GM21423 (cell line): ENCODE measurements at regions not wholly inside any gene's neighbourhood (a gene's known extent, or its start where the extent isn't known, plus 50 kb on each side); places are given as distances from the start of the nearest gene placed in this dataset.

Experiments used
- ATAC-seq: cut with Tn5 transposase; IDR thresholded peaks from one replicate; pipeline ENCODE4 v1.9.1; 2021; ENCODE audit warnings: mild to moderate bottlenecking, moderate library complexity; ENCODE audit not compliant: unreplicated experiment

DNA sequence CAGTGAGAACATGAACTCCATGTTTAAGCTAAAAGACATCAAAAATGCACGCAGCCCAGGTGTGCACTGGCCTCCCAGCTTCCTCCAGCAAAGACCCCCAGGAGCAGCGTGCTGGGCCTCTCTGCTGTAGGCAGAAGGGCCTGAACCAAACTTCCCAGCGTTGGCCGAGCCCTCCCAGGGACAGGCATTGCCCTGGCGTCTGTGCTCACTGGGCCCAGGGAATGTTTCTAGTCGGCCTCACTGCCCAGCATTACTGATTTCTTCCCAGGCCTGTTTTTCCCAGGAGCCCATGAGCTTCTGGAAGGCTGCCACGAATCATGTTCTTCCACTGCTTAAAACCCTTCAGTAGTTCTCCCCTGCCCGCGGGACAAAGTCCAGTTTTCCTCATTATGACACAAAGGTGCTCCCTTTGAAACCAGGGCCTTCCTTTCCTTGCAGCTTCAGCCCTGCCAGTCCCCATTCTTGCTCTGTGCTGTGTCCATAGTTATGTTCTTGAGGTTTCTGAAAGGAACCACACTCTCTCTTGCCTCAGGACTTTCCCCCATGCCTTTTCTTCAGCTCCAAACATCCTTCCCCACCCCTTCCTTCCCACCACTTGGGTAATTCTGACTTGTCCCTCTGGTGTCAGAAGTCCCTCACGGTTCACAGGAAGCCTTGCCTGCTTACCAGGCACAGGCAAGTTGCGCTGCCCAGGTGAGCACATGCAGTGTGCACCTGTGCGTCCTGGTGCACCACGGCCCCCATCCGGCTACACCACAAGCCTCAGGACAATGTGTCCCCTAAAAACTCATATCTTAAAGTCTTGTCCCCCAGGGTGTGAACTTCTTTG lies 93.4 kb upstream of the ENPP6 start:
- no peak for ATAC-seq

DNA sequence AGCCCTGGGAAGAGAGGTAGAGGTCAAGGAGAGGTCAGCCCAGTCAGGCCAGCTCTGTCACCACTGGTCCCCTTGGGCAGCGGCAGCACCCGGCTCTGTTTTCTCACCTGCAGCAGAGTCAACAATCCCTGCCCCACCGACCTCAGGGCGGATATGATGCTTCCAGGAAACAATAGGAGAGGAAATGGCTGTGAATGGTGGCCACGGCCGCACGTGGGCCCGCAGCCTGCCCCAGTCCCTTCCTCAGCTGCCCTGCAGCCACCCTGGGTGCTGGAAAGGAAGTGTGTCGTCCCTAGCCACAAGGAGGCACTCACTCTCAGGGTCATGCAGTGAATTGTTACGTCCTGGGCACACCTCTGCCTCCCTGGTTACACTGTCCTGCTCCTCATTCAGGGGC lies 92.5 kb upstream of the ENPP6 start:
- no peak for ATAC-seq

DNA sequence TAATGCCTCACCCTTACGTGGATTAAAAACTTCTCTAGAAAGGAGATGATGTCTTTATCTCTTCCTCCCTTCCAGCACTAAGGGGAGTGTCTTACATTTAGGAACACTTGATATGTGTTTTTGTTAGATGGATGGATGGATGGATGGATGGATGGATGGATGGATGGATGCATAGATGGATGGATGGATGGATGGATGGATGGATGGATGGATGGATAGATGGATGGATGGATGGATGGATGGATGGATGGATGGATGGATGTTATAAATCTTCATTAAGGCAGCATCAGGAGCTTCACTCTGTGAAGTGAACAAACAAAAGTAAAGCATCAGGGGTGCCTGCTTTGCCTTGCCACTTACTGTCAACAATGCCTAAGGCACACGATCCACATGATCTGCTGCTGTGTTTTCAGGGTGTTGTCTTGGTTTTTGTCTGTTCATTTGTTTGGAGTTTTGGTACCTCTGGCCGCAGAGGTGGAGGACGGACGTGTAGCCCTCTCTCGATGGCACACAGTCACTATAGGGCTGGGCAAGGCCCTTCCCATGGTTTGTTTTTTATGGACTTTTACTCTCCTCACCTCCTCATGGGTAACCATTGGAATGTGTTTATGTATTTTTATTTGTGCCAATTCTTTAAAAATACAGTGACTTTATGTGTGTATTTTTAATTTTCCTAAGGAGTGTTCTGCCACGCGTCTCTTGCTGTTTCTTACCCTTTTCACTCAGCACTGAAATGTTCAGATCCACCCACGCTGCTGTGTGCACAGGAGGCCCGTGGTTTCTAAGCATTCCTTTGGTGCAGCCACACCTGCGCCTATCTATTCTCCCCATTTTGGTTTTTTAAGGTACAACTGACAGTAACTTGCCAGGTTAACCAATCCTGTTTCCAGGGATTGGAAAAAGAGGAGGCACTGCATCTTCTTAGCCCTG lies 91.8 kb upstream of the ENPP6 start:
- no peak for ATAC-seq

DNA sequence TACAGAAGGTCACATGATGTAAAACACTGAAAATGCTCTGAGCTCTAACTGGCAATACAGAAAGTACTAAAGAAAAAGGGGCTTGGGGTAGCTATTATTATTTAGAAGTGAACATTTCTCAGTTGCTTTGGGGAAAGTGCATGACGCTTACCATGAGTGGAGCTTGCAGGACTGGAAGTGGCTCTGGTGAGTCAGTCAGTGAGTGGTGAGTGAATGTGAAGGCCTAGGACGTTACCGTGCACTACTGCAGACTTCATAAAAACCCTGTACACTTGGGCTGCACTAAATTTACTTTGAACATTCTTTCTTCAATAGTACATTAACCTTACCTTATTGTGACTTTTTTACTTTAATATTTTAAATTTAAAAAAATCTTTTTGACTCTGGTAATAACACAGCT lies 89.3 kb upstream of the ENPP6 start:
- no peak for ATAC-seq

DNA sequence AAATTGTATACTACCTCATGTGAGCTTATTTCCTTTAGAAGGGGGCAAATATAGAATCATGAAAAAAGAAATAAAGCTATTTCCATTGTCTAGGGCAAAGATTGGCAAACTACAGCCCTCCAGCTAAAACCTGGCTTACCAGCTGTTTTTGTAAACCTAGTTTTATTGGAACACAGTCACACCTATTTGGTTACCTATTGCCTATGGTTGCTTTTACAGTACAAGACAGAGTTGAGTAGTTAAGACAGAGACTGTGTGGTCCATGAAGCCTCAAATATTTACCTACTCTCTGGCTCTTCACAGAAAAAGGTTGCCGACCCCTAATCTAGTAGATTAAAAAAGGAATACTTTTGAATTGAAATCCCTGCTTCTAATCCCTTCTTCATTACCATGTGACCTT lies 88.8 kb upstream of the ENPP6 start:
- ATAC-seq = no peak

DNA sequence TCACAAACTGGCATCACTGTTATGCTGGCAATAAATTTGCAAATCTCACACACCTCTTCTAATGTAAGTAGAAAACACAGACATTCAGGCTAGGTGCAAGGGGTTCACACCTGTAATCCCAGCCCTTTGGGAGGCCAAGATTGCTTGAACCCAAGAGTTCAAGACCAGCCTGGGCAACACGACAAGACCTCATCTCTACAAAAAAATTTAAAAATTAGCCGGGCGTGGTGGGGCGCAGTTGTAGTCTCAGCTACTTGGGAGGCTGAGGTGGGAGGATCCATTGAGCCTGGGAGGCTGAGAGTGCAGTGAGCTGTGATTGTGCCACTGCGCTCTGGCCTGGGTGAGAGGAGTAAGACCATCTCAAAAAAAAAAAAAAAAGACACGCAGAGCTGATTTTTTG lies 83.1 kb upstream of the ENPP6 start:
- ATAC-seq = no peak

DNA sequence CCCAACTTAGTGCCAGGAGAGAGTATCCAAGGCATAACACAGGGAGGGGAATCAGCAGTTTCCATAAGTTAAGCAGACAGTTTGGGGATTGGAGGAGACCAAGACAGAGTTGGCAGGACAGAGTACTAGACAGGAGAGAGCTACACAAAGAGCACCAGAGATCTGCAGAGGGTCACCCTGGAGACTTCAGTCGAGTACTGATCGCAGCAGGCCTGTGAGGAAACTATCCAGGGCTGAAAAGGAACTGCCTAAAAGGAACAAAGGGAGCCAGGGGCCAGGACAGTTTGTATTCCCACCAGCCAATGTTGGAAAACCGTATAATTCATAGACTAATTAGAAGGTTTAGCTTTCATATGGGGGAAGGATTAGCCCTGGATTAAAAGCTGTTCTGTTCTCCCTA lies 80.6 kb upstream of the ENPP6 start:
- no peak for ATAC-seq

DNA sequence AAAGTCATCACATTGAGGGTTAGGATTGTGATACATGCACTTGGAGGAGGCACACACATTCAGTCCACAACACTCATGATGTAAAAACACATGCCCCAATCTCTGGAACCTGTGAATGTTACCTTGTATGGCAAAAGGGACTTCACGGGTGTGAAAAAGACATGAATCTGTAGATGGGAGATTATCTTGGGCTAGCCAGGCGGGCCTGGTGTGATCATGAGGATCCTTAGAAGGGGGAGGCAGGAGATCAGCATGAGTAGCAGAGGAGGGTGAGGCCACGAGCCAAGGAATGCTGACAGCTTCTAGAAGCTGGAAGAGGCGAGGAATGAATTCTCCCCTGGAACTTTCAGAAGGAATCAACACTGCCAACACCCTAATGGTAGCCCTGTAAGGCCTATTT lies 77.5 kb upstream of the ENPP6 start:
- ATAC-seq = no peak

DNA sequence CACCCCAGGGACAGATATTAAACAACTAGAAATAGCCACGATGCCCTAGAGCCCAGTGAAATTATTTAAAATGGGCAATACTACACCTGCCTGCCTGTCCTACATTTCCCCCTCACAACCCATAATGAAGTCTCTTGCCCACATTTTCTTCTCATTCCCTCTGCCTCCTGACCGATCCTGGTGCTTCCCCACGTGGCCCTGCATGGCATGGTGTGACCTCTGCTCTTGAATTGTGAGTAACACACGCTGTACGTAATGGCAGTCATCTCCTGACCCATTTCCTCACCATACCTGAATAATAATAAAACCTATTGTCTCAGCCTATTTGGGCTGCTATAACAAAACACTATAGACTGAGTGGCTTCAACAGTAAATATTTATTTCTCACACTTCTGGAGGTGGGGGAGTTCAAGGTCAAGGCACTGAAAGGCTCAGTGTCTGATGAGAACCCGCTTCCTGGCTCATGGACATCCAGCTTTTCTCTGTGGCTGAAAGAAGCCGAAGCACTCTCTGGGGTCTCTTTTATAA lies 77.0 kb upstream of the ENPP6 start:
- ATAC-seq = no peak

DNA sequence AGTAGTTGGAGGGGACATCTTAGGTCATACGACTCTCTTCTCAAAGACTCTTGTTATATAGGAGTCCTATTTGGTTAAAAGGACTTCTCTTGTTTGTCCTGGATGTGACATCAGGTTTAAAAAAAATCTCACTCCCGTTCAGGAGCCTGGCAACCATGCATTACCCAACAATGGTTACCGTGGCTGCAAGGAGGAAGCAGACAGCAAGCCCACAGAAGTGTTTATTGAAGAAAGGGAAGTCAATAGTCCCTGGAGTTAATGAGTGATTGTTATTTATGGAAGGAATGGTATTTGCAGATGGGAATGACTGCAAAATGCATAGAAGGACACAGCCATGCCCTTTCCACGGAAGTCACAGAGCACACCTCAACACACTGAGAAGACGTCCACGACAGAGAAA lies 75.9 kb upstream of the ENPP6 start:
- ATAC-seq = no peak

DNA sequence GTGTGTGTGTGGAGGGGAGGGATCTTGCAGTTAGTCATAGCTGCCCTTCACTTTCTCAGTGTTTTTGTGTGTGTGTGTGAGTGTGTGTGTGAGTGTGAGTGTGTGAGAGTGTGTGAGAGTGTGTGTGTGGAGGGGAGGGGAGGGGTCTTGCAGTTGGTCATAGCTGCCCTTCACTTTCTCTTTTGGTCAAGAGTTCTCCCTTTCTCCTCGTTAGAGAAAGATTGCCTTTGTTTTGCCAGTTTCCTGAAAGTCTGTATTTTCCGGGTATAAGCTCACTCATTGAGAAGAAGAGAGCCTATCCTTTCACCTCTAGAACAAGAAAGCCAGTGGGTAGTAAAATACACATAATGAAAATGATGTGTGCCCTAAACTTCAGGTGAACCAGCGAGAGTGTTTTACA lies 75.2 kb upstream of the ENPP6 start:
- no peak for ATAC-seq

DNA sequence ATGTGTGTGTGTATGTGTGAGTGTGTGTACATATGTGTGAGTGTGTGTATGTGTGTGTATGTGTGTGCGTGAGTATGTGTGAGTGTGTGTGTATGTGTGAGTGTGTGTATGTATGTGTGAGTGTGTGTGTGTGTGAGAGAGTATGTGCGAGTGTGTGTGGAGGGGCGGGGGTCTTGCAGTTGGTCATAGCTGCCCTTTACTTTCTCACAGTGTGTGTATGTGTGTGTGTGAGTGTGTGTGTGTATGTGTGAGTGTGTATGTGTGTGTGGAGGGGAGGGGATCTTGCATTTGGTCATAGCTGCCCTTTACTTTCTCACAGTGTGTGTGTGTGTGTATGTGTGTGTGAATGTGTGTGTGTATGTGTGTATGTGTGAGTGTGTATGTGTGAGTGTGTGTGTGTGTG lies 74.8 kb upstream of the ENPP6 start:
- ATAC-seq = no peak

DNA sequence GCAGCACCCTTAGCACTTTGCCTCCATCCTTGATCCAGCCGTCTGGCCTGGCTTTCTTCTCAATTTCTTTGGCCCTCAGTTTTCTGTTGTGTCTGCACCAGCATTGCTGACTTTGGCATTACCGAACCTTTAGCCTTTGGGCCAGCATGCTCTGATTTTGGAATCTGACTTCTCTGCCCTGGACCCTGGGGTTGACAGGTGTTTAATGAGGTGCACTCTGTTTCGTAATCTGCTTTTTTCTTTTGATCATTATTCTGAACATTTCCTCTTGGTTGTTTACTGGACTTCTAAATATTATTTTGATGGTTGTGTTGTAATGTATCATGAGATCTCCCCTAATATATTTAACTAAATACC lies 71.5 kb upstream of the ENPP6 start:
- no peak for ATAC-seq

DNA sequence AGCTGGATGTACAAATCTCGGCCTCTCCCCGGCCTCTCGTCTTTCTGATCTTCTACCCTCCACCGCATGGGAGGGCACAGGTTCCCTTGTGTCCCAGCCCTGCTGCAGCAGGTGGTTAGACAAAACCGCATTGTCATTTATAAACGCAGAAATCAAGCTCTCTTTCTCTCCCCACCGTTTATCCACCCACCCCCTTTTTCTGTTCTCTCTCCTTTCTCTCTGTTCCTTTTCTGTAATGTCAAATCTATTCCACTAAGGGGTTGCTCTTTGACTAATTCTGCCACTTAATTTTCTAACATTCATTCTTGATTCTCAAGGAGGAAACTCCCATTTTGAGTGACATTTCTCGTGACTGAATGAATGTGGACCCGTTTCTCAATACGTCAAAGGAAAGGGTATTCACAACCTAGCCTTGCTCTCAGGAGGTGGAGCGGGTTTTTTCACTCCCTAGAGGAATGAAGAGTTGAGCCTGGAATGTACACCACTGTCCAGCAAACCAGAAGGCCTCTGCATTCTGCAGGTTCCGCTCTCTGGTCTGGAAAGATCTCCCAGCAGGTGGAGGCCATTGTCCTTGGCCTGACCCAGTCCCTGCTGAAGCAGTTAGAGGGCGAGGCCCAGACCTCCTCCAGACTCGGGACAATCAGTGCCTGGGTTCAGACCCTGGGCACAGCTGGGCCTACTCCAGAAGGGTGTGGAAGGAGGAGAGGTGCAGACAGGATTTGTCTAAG lies 70.9 kb upstream of the ENPP6 start:
- peak; percentile 67 for ATAC-seq

DNA sequence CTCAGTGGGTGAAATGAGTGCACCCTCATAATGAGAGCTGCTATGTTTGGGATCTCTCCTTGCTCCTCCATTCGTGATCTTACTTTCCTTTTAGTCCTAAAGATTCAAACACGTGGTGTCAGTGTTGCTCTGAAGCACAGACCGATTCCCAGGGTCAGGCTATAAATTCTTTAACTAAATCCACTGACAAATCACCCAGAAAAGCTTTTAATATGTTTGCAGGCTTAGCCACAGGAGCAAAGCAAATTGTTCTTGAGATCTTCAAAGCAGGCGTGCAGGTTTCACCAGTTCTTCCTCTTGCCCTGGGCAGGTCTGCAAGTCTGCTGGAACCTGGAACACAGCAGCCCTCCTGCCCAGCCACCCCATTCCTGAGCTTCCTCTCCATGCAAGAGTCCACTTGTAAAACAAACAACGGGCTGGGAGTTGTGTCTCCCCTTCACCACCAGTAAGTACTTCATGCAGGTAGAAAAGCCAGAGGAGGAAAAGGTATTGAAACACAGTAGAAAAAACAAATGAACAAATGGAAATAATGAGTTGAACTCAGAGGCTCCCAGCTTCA lies 70.1 kb upstream of the ENPP6 start:
- ATAC-seq = no peak

DNA sequence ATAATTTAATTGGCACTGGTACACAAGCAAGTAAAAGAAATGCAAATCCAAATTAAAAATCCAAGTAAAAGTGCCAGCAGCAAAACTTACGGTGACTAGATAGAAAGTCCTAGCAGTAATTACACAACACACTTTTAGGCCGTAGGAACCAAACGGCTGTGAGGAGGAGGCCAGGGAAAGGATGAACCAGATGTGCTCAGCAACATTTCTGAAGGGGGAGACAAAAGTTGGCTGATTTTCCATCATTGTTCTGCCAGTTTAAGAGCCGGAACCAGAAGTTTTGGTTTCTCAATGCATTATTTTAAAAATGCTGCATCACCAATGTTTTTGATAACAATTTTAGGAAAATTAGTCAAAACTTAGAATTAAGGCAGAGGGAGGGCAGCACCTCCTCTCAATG lies 68.7 kb upstream of the ENPP6 start:
- ATAC-seq = no peak

DNA sequence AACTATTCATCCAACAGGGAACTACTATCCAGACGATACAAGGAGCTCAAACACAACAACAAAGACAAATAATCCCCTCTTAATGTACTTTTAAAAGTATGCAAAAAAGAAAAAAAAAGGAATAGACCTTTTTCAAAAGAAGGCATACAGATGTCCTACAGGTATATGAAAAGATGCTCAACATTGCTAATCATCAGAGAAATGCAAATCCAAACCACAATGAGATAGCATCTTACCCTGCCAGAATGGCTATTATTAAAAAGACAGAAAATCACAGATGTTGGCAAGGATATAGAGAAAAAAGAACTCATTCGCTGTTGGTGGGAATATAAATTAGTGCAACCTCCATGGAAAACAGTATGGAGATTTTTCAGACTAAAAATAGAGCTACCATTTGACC lies 67.1 kb upstream of the ENPP6 start:
- no peak for ATAC-seq

DNA sequence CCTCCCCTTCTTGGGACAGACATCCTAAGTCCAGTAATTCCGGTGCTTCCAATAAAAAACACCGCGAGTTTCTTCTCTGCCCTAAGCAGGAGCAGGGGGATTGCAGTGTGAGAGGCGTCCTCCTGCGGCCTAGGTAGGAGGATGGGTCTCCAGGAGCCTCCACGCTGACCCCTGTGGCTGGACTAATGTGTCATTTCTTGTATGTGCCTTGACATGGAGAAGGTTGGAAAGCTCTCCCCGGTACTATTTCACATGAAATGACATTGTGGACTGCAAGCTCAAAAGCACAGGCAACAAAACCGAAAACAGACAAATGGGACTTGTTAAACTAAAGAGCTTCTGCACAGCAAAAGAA lies 66.6 kb upstream of the ENPP6 start:
- no peak for ATAC-seq

DNA sequence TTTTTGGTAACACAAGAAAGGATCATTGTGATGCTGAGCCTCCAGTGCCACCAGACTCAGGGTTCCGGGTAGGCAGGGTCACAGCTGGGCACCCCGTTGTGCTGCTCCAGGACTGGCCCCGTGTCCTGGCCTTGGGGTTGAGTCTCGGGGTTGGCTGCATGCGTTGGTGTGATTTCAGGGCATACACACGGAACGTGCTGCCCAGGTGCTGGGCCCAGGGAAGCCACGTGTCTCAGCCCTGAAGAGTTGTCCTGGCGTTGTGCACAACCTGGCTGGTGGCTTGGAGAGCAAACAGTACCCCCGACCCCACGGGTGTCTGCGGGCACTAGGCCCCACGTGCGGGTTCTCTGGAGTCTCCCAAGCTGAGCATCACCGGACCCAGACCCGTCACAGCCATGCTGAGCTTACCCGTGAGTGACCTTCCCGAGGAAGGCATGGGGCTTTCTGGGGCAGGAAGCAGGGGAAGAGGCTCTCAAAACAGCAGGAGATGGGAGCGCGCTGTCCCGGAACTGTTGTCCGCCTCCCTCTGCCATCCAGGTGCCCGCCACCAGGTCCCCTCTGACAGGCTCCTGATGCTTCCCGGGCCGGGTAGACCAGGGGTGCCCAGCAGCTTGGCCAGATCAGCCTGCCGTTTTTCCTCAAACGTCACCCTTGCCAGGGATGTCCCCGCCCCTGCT lies 66.1 kb upstream of the ENPP6 start:
- ATAC-seq = no peak

DNA sequence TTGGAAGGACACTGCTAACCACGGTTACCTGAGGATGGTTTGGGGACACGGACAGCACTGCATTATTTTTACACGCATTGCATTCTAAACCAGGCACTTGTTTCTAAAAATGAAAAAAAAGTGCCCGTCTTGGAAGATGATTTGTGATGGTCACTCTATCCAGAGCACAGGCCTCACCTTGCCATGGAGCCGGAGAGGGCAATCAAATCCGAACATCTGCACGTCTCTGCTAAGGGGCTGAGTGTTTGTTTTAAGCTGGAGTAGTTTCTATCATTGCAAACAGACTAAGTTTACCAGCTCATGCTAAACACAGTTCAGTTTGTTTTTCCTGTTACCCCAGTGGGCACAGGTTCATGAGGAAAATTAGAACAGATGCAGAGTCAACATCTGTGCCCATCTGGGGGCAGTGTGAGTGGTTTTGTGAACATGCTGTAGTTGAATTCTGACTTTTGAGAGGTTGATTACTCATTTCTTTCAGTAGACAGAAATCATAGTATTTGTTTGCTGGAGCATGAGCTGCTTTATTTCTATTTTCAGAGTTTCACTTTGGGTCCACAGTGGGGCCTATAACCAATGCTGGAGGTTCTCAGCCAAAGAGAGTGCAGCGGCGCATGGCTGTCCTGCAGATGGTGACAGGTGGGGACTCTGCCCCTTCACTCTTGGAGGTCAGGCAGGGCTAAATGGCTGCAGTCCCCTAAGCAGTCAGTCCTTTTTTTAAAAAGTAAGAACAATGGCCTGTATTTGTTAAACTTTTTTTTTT lies 65.4 kb upstream of the ENPP6 start:
- ATAC-seq = peak; percentile 62
